Sciatic nerve (tissue), 2 donors: ENCODE measurements at regions not wholly inside any gene's neighbourhood (a gene's known extent, or its start where the extent isn't known, plus 50 kb on each side); places are given as distances from the start of the nearest gene placed in this dataset.

ENCODE experiments used
- ATAC-seq: fragments of 200-7000 bp; cut with Tn5 transposase; one replicate; pipeline ENCODE4 v1.9.1; 2020; ENCODE audit warnings: mild to moderate bottlenecking, moderate library complexity
- DNase-seq: peaks from one replicate; pipeline ENCODE4 v3.0.0-alpha.2; 2020; ENCODE audit warnings: low spot score
- intact Hi-C: fragments of 100-400 bp; cut with DNase I; formaldehyde crosslinking; loops from one replicate; pipeline ENCODE4 v1.14.2; 2022
- donor health status: DM: no; HTN: no; CAD: no.
- donor health status: DM: no; HTN: no; CAD: no.

- DNase-seq: no peak
- intact Hi-C loops: no loop called here
- ATAC-seq: no peak
Measured at GRCh38 chr1:34668063-34668462, 86.8 kb upstream of the GJB5 start.

- DNase-seq (no peak), ATAC-seq (no peak)
- intact Hi-C loops: no loop called here
Measured at GRCh38 chr1:34670982-34671381, 83.9 kb upstream of the GJB5 start.

GRCh38 chr1:34671887-34672286, 83.0 kb upstream of the GJB5 start:
- no peak for ATAC-seq
- intact Hi-C loops: no loop called here

GRCh38 chr1:34681480-34682451, 73.1 kb upstream of the GJB5 start:
- DNase-seq (no peak), ATAC-seq (peak; percentile 51)
- intact Hi-C loops: no loop called here

More at GRCh38 chr1:34671887-34672286, 83.0 kb upstream of the GJB5 start:
- no peak for DNase-seq

- no peak for ATAC-seq
- intact Hi-C loops: no loop called here
- DNase-seq: no peak
Measured at GRCh38 chr1:34682452-34683223, 72.2 kb upstream of the GJB5 start.

GRCh38 chr1:34683616-34684015, 71.2 kb upstream of the GJB5 start:
- ATAC-seq (no peak), DNase-seq (no peak)
- intact Hi-C loops: no loop called here

- intact Hi-C loops: no loop called here
- no peak for DNase-seq
- ATAC-seq: no peak
Measured at GRCh38 chr1:34684266-34684665, 70.6 kb upstream of the GJB5 start.

- intact Hi-C loops: no loop called here
- no peak for ATAC-seq
- DNase-seq: no peak
Measured at GRCh38 chr1:34685225-34685624, 69.6 kb upstream of the GJB5 start.

- ATAC-seq: no peak
- DNase-seq: no peak
- intact Hi-C loops: no loop called here
Measured at GRCh38 chr1:34686531-34686930, 68.3 kb upstream of the GJB5 start.

GRCh38 chr1:34688006-34688741, 66.7 kb upstream of the GJB5 start:
- intact Hi-C loops: no loop called here
- ATAC-seq (no peak), DNase-seq (no peak)

GRCh38 chr1:34690269-34690668, 64.6 kb upstream of the GJB5 start:
- ATAC-seq (no peak), DNase-seq (no peak)
- intact Hi-C loops: no loop called here

- DNase-seq (no peak), ATAC-seq (no peak)
- intact Hi-C loops: no loop called here
Measured at GRCh38 chr1:34693081-34693480, 61.8 kb upstream of the GJB5 start.

- intact Hi-C loops: no loop called here
- DNase-seq (no peak), ATAC-seq (no peak)
Measured at GRCh38 chr1:34694383-34694782, 60.5 kb upstream of the GJB5 start.

- no peak for ATAC-seq
- intact Hi-C loops: no loop called here
- no peak for DNase-seq
Measured at GRCh38 chr1:34695580-34695979, 59.3 kb upstream of the GJB5 start.

GRCh38 chr1:34696230-34696629, 58.6 kb upstream of the GJB5 start:
- intact Hi-C loops: no loop called here
- DNase-seq: no peak
- no peak for ATAC-seq

- no peak for ATAC-seq
- intact Hi-C loops: no loop called here
- no peak for DNase-seq
Measured at GRCh38 chr1:34696981-34697380, 57.9 kb upstream of the GJB5 start.

GRCh38 chr1:34697818-34698217, 57.0 kb upstream of the GJB5 start:
- intact Hi-C loops: no loop called here
- no peak for ATAC-seq
- no peak for DNase-seq

- DNase-seq: no peak
- ATAC-seq: no peak
- intact Hi-C loops: no loop called here
Measured at GRCh38 chr1:34701326-34702060, 53.4 kb upstream of the GJB5 start.
